ENCODE measurements at regions not wholly inside any gene's neighbourhood (a gene's known extent, or its start where the extent isn't known, plus 50 kb on each side); places are given as distances from the start of the nearest gene placed in this dataset.

DNA sequence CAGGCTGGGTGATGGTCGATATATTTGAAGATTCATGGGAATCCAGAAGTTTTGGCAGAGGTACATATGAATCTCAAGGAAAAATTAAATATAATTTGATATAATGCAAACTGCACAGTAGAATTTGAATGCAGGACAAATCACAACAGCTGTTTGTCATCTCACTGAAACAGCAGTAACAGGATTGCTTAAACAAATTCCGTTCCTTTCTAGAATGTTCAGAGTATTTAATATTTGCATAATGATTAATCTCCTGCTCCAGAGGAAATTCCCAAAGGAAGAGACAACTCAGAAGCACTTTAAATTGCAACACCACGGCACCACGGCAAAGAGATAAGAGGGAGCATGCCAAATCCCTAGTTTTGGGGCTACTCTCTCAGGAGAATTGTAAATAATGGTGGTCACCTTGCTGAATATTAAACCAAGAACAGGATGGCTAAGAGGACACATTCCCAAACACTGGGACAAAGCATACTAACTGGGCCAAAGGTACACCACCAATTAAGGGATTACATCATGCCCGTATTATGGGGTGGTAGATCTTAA lies 67.8 kb upstream of the MAP4K3 start:
- no peak for TF ChIP-seq GATA2 (IDR thresholded peaks at IDR 0.05; ENCODE audit: low read depth, low read length)
- TF ChIP-seq GATA3 (IDR thresholded peaks at IDR 0.05; ENCODE audit: low read depth, low read length) = no peak
